BE2C (cell line): ENCODE measurements at regions not wholly inside any gene's neighbourhood (a gene's known extent, or its start where the extent isn't known, plus 50 kb on each side); places are given as distances from the start of the nearest gene placed in this dataset.

Experiments used
- DNase-seq: peaks from one replicate; pipeline ENCODE4 v3.0.0-alpha.2; 2020
- H3K27me3 ChIP-seq: fragments of 250-450 bp; sonication (Bioruptor Pico); 2 replicates; pipeline ENCODE4 v1.5.1; 2020; ENCODE audit warnings: mild to moderate bottlenecking
- H3K36me3 ChIP-seq: fragments of 250-450 bp; sonication (Bioruptor Pico); 2 replicates; pipeline ENCODE4 v1.5.1; 2020; ENCODE audit warnings: mild to moderate bottlenecking
- H3K4me1 ChIP-seq: fragments of 250-450 bp; sonication (Bioruptor Pico); 2 replicates; pipeline ENCODE4 v1.5.1; 2020
- H3K4me3 ChIP-seq: 2 replicates; pipeline ENCODE4 v1.5.1; 2011; ENCODE audit warnings: low read depth, low read length
- H3K9me3 ChIP-seq: fragments of 250-450 bp; sonication (Bioruptor Pico); 2 replicates; pipeline ENCODE4 v1.5.1; 2020
- TF ChIP-seq, protein P1 (sequence below): IDR thresholded peaks from 2 replicates; pipeline ENCODE4 v1.5.1; 2012; ENCODE audit warnings: mild to moderate bottlenecking, low read depth, low read length

DNA sequence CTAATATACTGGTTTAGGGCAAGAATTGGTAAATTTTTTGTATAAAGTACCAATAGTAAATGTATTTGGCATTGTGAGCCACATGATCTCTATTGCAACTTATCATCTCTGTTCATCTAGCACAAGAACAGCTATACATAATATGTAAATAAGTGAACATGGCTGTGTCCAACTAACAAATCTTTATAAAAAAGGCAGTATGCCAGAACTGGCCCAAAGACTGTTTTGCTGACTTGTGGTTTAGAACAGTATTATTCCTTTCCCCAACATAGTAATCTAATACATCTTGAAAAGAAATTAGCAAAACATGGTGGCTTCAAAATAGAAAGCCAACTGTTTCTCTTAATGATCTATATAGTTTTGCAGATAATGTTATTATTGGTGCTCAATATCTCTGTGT lies 441.4 kb upstream of the CELF4 start:
- DNase-seq = no peak
- Histone ChIP-seq H3K27me3 (no peaks in the 10 kb centered on the region), H3K4me1 (no peaks in the 10 kb centered on the region), H3K4me3 (no peak overlapping the region), H3K36me3 (no peaks in the 10 kb centered on the region), H3K9me3 (no peaks in the 10 kb centered on the region)
- TF ChIP-seq, protein P1, sequence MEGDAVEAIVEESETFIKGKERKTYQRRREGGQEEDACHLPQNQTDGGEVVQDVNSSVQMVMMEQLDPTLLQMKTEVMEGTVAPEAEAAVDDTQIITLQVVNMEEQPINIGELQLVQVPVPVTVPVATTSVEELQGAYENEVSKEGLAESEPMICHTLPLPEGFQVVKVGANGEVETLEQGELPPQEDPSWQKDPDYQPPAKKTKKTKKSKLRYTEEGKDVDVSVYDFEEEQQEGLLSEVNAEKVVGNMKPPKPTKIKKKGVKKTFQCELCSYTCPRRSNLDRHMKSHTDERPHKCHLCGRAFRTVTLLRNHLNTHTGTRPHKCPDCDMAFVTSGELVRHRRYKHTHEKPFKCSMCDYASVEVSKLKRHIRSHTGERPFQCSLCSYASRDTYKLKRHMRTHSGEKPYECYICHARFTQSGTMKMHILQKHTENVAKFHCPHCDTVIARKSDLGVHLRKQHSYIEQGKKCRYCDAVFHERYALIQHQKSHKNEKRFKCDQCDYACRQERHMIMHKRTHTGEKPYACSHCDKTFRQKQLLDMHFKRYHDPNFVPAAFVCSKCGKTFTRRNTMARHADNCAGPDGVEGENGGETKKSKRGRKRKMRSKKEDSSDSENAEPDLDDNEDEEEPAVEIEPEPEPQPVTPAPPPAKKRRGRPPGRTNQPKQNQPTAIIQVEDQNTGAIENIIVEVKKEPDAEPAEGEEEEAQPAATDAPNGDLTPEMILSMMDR = no peak

DNA sequence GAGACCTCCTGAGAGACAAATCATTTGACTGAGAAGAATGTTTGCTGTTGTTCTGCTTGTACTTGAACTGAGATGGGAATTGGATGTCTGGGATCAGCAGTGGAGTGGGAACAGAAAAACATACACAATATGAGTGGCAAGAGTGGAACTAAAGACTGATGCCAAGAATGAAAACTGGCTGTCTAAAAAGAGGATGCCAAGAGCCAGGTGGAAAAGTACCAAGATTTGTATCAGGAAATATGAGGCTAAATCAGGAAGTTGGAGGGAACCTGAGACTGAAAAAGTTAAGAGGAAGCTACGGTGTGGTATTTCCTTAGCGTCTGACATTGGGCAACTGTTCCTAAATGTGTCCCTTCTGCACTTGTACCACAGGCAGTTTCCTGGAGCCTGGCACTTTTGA lies 440.9 kb upstream of the CELF4 start:
- Histone ChIP-seq H3K9me3 (no peaks in the 10 kb centered on the region), H3K4me1 (no peaks in the 10 kb centered on the region), H3K36me3 (no peaks in the 10 kb centered on the region), H3K27me3 (no peaks in the 10 kb centered on the region), H3K4me3 (no peak overlapping the region)
- TF ChIP-seq, protein P1 = no peak
- DNase-seq = no peak

DNA sequence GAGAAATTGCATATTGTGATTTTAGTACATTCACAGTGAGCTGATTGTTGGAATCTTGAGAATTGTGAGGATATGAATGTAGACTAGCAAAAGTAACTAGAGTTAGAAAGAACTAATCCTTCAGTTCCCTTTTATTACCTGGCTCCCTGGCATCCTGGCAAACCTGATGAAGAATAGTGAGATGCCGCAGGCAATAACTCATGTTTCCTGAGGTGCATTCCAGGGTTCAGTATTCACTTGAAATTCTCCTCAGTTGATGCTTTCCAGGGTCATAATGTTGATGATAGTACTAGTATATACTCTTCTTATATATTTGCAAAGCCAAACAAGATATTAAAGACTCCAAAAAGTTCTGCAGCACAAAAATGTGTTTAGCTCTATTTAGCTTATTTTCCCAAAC lies 432.1 kb upstream of the CELF4 start:
- H3K4me3 ChIP-seq = no peak overlapping the region
- H3K36me3 ChIP-seq = no peaks in the 10 kb centered on the region
- TF ChIP-seq, protein P1 = no peak
- DNase-seq = no peak
- H3K4me1 ChIP-seq = no peaks in the 10 kb centered on the region
- no peaks in the 10 kb centered on the region for H3K9me3 ChIP-seq
- H3K27me3 ChIP-seq = no peaks in the 10 kb centered on the region

DNA sequence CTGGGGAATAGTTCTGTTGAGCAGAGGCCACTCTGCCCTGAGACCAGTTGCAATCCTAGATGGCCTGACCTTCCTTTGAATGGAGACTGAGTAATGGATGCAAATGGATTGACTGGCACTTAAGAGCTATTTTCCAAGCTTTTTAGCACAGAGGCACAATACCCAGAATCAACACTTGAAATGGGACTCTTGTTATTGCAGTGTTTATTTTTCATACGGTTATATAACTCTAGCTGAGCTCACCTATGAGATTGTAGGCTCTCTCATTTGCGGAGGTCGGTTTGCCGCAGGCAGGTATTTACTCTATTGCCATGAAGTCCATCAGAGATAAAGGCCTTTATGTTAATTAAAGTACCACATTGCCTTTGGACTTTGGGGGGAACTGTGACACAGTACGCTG lies 422.3 kb upstream of the CELF4 start:
- Histone ChIP-seq H3K9me3 (no peaks in the 10 kb centered on the region), H3K4me1 (no peaks in the 10 kb centered on the region), H3K4me3 (no peak overlapping the region), H3K27me3 (no peaks in the 10 kb centered on the region), H3K36me3 (no peaks in the 10 kb centered on the region)
- DNase-seq = no peak
- TF ChIP-seq, protein P1 = no peak

DNA sequence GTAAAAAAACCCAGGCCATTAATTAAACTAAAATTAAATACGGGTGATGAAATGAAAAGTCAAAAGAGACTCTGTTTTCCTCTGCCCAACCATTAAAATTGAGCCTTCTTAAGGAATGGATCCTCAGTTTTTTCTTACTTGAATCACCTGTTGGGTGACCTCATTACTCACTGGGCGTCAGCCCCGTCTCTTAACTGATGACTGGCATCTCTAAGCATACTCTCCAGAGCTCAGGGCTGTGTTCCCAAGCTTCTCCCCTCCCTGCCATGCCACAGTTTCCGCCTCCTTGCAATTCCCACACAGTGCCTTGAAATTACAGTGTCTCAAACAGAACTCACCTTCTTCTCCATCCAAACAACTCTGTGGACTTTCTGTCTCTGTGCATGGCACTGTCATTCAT lies 421.1 kb upstream of the CELF4 start:
- H3K27me3 ChIP-seq = no peaks in the 10 kb centered on the region
- TF ChIP-seq, protein P1 = no peak
- H3K9me3 ChIP-seq = no peaks in the 10 kb centered on the region
- DNase-seq = no peak
- no peaks in the 10 kb centered on the region for H3K4me1 ChIP-seq
- H3K4me3 ChIP-seq = no peak overlapping the region
- no peaks in the 10 kb centered on the region for H3K36me3 ChIP-seq

DNA sequence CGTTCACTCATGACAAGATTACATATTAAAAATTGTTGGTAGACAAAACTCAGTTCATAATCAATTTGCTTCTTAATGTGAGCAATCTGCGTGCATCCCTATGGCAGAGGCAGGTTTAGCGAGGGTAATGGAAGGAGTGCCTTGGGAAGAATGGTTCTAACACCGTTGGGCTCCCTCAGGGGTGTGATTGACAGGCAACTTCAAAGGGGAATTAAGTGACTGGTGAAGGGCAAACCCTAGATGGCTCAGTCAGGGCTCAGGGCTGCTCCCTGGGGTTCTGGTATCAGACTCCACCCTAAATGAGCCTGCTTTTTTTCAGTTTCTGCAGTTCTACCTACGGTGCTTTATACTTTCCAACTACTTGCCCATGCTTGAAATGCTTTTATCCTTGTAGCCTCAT lies 419.5 kb upstream of the CELF4 start:
- no peak overlapping the region for H3K4me3 ChIP-seq

More for the DNA sequence above, 419.5 kb upstream of the CELF4 start:
- Histone ChIP-seq H3K27me3 (no peaks in the 10 kb centered on the region), H3K4me1 (no peaks in the 10 kb centered on the region), H3K9me3 (no peaks in the 10 kb centered on the region), H3K36me3 (no peaks in the 10 kb centered on the region)
- no peak for DNase-seq
- TF ChIP-seq, protein P1 = no peak
